Parathyroid adenoma (tissue), 2 donors: ENCODE measurements at regions not wholly inside any gene's neighbourhood (a gene's known extent, or its start where the extent isn't known, plus 50 kb on each side); places are given as distances from the start of the nearest gene placed in this dataset.

Experiments used
- H2AFZ ChIP-seq: fragments of 300-600 bp; sonication (generic); one replicate; pipeline ENCODE4 v1.7.0; 2017; ENCODE audit warnings: antibody characterized with exemption, mild to moderate bottlenecking
- H3K27ac ChIP-seq: fragments of 300-600 bp; sonication (generic); one replicate; pipeline ENCODE4 v1.7.0; 2017
- H3K27me3 ChIP-seq: fragments of 300-600 bp; sonication (generic); one replicate; pipeline ENCODE4 v1.7.0; 2017; ENCODE audit warnings: low read length; ENCODE audit not compliant: control insufficient read depth, insufficient read depth
- H3K36me3 ChIP-seq: fragments of 300-600 bp; sonication (generic); one replicate; pipeline ENCODE4 v1.7.0; 2017; ENCODE audit warnings: low read length; ENCODE audit not compliant: control insufficient read depth, insufficient read depth
- H3K4me1 ChIP-seq: fragments of 300-600 bp; sonication (generic); one replicate; pipeline ENCODE4 v1.7.0; 2017; ENCODE audit warnings: control low read depth
- H3K4me2 ChIP-seq: fragments of 300-600 bp; sonication (generic); one replicate; pipeline ENCODE4 v1.7.0; 2017; ENCODE audit warnings: low read length
- H3K4me3 ChIP-seq: fragments of 300-600 bp; sonication (generic); one replicate; pipeline ENCODE4 v1.7.0; 2017; ENCODE audit warnings: low read depth, low read length
- H3K79me2 ChIP-seq: fragments of 300-600 bp; sonication (generic); one replicate; pipeline ENCODE4 v1.7.0; 2017; ENCODE audit warnings: control low read depth
- H3K9ac ChIP-seq: fragments of 300-600 bp; sonication (generic); one replicate; pipeline ENCODE4 v1.7.0; 2017; ENCODE audit warnings: mild to moderate bottlenecking
- H3K9me3 ChIP-seq: fragments of 300-600 bp; sonication (generic); one replicate; pipeline ENCODE4 v1.7.0; 2017; ENCODE audit warnings: low read length; ENCODE audit not compliant: control insufficient read depth
- CTCF ChIP-seq: fragments of 300-600 bp; sonication (generic); IDR thresholded peaks from one replicate; pipeline ENCODE4 v1.7.0; 2017; ENCODE audit warnings: antibody characterized with exemption, mild to moderate bottlenecking
- donor health status: primary hyperparathyroidism.

DNA sequence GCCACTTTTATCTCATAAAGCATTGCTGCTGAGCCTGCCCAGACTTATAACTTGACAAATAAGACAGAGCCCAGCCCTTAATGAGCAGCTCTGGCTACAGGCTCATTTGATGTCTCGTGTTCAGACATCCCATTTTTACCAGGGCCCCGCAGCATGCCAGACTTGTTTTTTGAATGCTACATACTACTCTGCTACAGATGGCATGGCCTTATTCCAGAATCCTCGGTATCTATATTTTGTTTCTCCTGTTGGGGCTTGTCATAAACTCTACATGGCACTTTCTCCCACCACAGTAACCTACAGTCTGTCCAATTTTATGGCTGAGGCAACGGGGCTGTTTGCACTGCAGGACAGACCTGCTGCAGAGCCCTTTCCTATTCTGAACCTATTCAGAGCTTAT, 179.0 kb upstream of the DDX18 start:
- no peak overlapping the region for H3K4me2 ChIP-seq
- no peaks in the 10 kb centered on the region for H3K36me3 ChIP-seq
- no peak overlapping the region for H3K9ac ChIP-seq
- H3K4me3 ChIP-seq, result no peak overlapping the region
- H3K4me1 ChIP-seq, result no peaks in the 10 kb centered on the region
- H3K27ac ChIP-seq, result no peak overlapping the region
- no peak for TF ChIP-seq CTCF
- H3K27me3 ChIP-seq, result no peaks in the 10 kb centered on the region
- H2AFZ ChIP-seq, result no peak overlapping the region
- H3K79me2 ChIP-seq, result no peaks in the 10 kb centered on the region
- H3K9me3 ChIP-seq, result no peaks in the 10 kb centered on the region

DNA sequence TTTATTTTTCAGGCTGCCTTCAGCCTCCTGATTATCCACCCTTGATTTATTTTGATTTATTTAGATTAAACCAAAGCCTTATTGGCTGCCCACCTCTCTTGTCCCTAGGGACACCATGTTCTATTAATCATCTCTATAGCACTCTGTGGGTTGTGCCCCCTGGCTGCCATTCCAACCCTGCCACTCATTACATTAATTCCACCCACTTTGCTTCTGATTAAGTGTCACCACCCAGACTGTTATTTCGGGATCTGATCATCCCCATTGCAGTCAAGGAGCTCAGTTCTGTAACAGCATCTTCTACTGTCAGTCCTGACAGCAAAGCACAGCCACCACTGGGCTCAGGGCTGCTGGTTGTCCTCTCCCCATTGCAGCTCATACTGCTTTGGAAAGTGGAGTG, 175.1 kb upstream of the DDX18 start:
- Histone ChIP-seq H2AFZ (no peak overlapping the region), H3K4me3 (no peak overlapping the region), H3K36me3 (no peaks in the 10 kb centered on the region), H3K27me3 (no peaks in the 10 kb centered on the region), H3K27ac (no peak overlapping the region), H3K9ac (no peak overlapping the region), H3K79me2 (no peaks in the 10 kb centered on the region), H3K9me3 (no peaks in the 10 kb centered on the region), H3K4me1 (no peaks in the 10 kb centered on the region), H3K4me2 (no peak overlapping the region)
- no peak for TF ChIP-seq CTCF

- Histone ChIP-seq H3K36me3 (no peaks in the 10 kb centered on the region), H3K9me3 (no peaks in the 10 kb centered on the region)
Observed at GRCh38 chr2:117644403-117644802, 170.1 kb upstream of the DDX18 start.

DNA sequence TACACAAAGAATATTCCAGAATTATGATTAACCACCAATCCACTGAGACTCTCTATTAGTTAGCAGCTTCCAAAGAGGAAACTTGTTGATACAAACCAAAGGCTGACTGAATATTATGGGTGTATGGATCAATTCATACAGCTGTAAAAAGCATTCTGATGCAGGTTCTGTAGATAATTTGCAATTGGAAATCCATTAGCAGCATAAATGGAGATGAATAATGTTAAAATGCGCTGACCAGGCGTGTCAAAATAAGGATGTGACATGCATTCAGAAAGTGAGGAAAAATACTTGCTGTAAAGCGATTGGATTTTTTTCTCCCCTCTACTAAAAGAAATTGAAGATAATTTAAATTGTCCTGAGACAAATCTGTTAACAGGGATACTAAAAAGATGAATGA, 169.0 kb upstream of the DDX18 start:
- Histone ChIP-seq H2AFZ (no peak overlapping the region), H3K9ac (no peak overlapping the region), H3K79me2 (no peaks in the 10 kb centered on the region), H3K9me3 (no peaks in the 10 kb centered on the region), H3K27ac (no peak overlapping the region), H3K36me3 (no peaks in the 10 kb centered on the region), H3K4me2 (no peak overlapping the region), H3K4me1 (no peaks in the 10 kb centered on the region), H3K27me3 (no peaks in the 10 kb centered on the region), H3K4me3 (no peak overlapping the region)
- no peak for TF ChIP-seq CTCF

More at GRCh38 chr2:117644403-117644802, 170.1 kb upstream of the DDX18 start:
- no peaks in the 10 kb centered on the region for H3K79me2 ChIP-seq
- no peak overlapping the region for H3K4me3 ChIP-seq
- no peak overlapping the region for H2AFZ ChIP-seq
- no peak overlapping the region for H3K9ac ChIP-seq
- no peak for TF ChIP-seq CTCF
- no peaks in the 10 kb centered on the region for H3K4me1 ChIP-seq
- no peak overlapping the region for H3K4me2 ChIP-seq
- H3K27ac ChIP-seq, result no peak overlapping the region
- H3K27me3 ChIP-seq, result no peaks in the 10 kb centered on the region

GRCh38 chr2:117646099-117646498, 168.4 kb upstream of the DDX18 start:
- no peak overlapping the region for H3K4me3 ChIP-seq
- H3K27ac ChIP-seq, result no peak overlapping the region
- no peaks in the 10 kb centered on the region for H3K4me1 ChIP-seq
- no peaks in the 10 kb centered on the region for H3K36me3 ChIP-seq
- H3K9ac ChIP-seq, result no peak overlapping the region
- no peak for TF ChIP-seq CTCF
- no peak overlapping the region for H2AFZ ChIP-seq
- H3K79me2 ChIP-seq, result no peaks in the 10 kb centered on the region
- H3K9me3 ChIP-seq, result no peaks in the 10 kb centered on the region
- H3K4me2 ChIP-seq, result no peak overlapping the region
- no peaks in the 10 kb centered on the region for H3K27me3 ChIP-seq
